Panc1 (cell line): ENCODE measurements at regions not wholly inside any gene's neighbourhood (a gene's known extent, or its start where the extent isn't known, plus 50 kb on each side); places are given as distances from the start of the nearest gene placed in this dataset.

Experiments
- ATAC-seq: fragments of 200-7000 bp; cut with Tn5 transposase; 2 replicates; pipeline ENCODE4 v1.9.1; 2020; ENCODE audit warnings: mild to moderate bottlenecking, moderate library complexity
- BruUV-seq: library from RNA; stranded (reverse); fragments of 400-500 nt; replicated peaks from 2 replicates; lab custom pipeline; 2021; lab: Mats Ljungman, UMichigan
- CTCF ChIA-PET: fragments of 300-600 bp; sonication (Branson Sonifier 250); formaldehyde crosslinking; loops from one replicate; lab custom pipeline; 2022; ENCODE audit warnings: antibody characterized with exemption; lab: Charles Lee
- POLR2A ChIA-PET: fragments of 300-600 bp; sonication (Branson Sonifier 250); formaldehyde crosslinking; loops from one replicate; lab custom pipeline; 2022; ENCODE audit warnings: antibody characterized with exemption; lab: Charles Lee
- DNase-seq: peaks from one replicate; pipeline ENCODE4 v3.0.0-alpha.2; 2010; ENCODE audit warnings: low read depth, low spot score
- H3K27ac ChIP-seq: 2 replicates; pipeline ENCODE4 v1.5.1; 2011; ENCODE audit warnings: mild to moderate bottlenecking, low read length, inconsistent platforms
- H3K27me3 ChIP-seq: fragments of 200-500 bp; sonication (Bioruptor generic); 2 replicates; pipeline ENCODE4 v1.6.0; 2014; ENCODE audit warnings: low read length, inconsistent platforms; ENCODE audit not compliant: control insufficient read depth, insufficient read depth
- H3K36me3 ChIP-seq: fragments of 200-500 bp; sonication (Bioruptor generic); 2 replicates; pipeline ENCODE4 v1.5.1; 2014; ENCODE audit warnings: inconsistent platforms, mild to moderate bottlenecking, low read length, moderate library complexity; ENCODE audit not compliant: control insufficient read depth, insufficient read depth
- H3K4me1 ChIP-seq: 2 replicates; pipeline ENCODE4 v1.5.1; 2011; ENCODE audit warnings: inconsistent platforms, mild to moderate bottlenecking, low read length, moderate library complexity; ENCODE audit not compliant: control insufficient read depth, insufficient read depth
- H3K4me3 ChIP-seq, 2 experiments: 2 replicates each; pipeline ENCODE4 v1.5.1; 2011 to 2012; ENCODE audit warnings: low read depth in 2 of 2, low read length in 2 of 2, mild to moderate bottlenecking in 2 of 2, inconsistent platforms in 1 of 2, moderate library complexity in 1 of 2
- H3K9me3 ChIP-seq: fragments of 200-500 bp; sonication (Bioruptor generic); 2 replicates; pipeline ENCODE4 v1.5.1; 2014; ENCODE audit warnings: low read depth, mild to moderate bottlenecking, inconsistent platforms, low read length, moderate library complexity; ENCODE audit not compliant: control insufficient read depth, insufficient read depth
- POLR2AphosphoS5 ChIP-seq: IDR thresholded peaks from 2 replicates; pipeline ENCODE4 v1.6.1; 2012; ENCODE audit warnings: mild to moderate bottlenecking, low read depth, low read length, moderate library complexity
- REST ChIP-seq, 2 experiments: IDR thresholded peaks; 2 replicates each; pipeline ENCODE4 v1.6.1; 2011 to 2012; ENCODE audit warnings: low read depth in 2 of 2, control low read depth in 1 of 2, low read length in 1 of 2, mild to moderate bottlenecking in 1 of 2, moderate library complexity in 1 of 2; ENCODE audit not compliant: insufficient read depth in 1 of 2
- SIN3A ChIP-seq: IDR thresholded peaks from 2 replicates; pipeline ENCODE4 v1.6.1; 2012; ENCODE audit warnings: low read depth, mild to moderate bottlenecking, low read length, moderate library complexity, borderline replicate concordance; ENCODE audit not compliant: insufficient read depth
- TCF7L2 ChIP-seq: IDR thresholded peaks from 2 replicates; pipeline ENCODE4 v1.6.1; 2011; ENCODE audit warnings: mild to moderate bottlenecking, low read depth, low read length, inconsistent platforms
- in situ Hi-C: cut with HindIII; loops from 2 replicates; pipeline ENCODE4 v1.10.0; 2016; ENCODE audit warnings: low sequenced_read_pairs, low pct_unique_long_range_greater_than_20kb
- intact Hi-C: fragments of 100-400 bp; cut with micrococcal nuclease; formaldehyde crosslinking; loops from one replicate; pipeline ENCODE4 v1.10.0; 2022; ENCODE audit not compliant: unreplicated experiment
- TF ChIP-seq, protein P1 (sequence below): fragments of 450-650 bp; IDR thresholded peaks from 2 replicates; pipeline ENCODE4 v1.5.1; 2017; ENCODE audit warnings: mild to moderate bottlenecking

- Histone ChIP-seq H3K4me3 (no peak overlapping the region), H3K27me3 (no peaks in the 10 kb centered on the region), H3K36me3 (no peaks in the 10 kb centered on the region), H3K27ac (no peak overlapping the region), H3K9me3 (no peaks in the 10 kb centered on the region), H3K4me1 (no peaks in the 10 kb centered on the region)
- no TSS peak for BruUV-seq
- in situ Hi-C loops = no loop called here
- DNase-seq (no peak), ATAC-seq (no peak)
- intact Hi-C loops = no loop called here
- POLR2A ChIA-PET = no interaction called here
- TF ChIP-seq, protein P1, sequence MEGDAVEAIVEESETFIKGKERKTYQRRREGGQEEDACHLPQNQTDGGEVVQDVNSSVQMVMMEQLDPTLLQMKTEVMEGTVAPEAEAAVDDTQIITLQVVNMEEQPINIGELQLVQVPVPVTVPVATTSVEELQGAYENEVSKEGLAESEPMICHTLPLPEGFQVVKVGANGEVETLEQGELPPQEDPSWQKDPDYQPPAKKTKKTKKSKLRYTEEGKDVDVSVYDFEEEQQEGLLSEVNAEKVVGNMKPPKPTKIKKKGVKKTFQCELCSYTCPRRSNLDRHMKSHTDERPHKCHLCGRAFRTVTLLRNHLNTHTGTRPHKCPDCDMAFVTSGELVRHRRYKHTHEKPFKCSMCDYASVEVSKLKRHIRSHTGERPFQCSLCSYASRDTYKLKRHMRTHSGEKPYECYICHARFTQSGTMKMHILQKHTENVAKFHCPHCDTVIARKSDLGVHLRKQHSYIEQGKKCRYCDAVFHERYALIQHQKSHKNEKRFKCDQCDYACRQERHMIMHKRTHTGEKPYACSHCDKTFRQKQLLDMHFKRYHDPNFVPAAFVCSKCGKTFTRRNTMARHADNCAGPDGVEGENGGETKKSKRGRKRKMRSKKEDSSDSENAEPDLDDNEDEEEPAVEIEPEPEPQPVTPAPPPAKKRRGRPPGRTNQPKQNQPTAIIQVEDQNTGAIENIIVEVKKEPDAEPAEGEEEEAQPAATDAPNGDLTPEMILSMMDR = no peak
- TF ChIP-seq REST (IDR thresholded peaks at IDR 0.05; ENCODE audit: insufficient read depth in 1 of 2, low read depth in 2 of 2, low read length in 1 of 2) = no peak
- no peak for TF ChIP-seq SIN3A
- TF ChIP-seq TCF7L2 = no peak
- no peak for TF ChIP-seq POLR2AphosphoS5
- CTCF ChIA-PET = no interaction called here
These were observed 224.9 kb upstream of the PCDH7 start for GRCh38 chr4:30495251-30495650.

GRCh38 chr4:30495651-30496310 lies 224.4 kb upstream of the PCDH7 start:
- no peak overlapping the region for H3K27ac ChIP-seq
- H3K4me3 ChIP-seq = no peak overlapping the region
- no peak for ATAC-seq
- no peaks in the 10 kb centered on the region for H3K4me1 ChIP-seq
- POLR2A ChIA-PET = no interaction called here
- TF ChIP-seq REST (IDR thresholded peaks at IDR 0.05; ENCODE audit: insufficient read depth in 1 of 2, low read depth in 2 of 2, low read length in 1 of 2) (no peak), SIN3A (no peak), TCF7L2 (no peak), POLR2AphosphoS5 (no peak)
- TF ChIP-seq, protein P1 = no peak
- BruUV-seq = no TSS peak
- DNase-seq = no peak
- intact Hi-C loops = no loop called here
- no peaks in the 10 kb centered on the region for H3K27me3 ChIP-seq
- CTCF ChIA-PET = no interaction called here
- no peaks in the 10 kb centered on the region for H3K36me3 ChIP-seq
- H3K9me3 ChIP-seq = no peaks in the 10 kb centered on the region
- in situ Hi-C loops = no loop called here
